ACHN (cell line): ENCODE measurements at regions not wholly inside any gene's neighbourhood (a gene's known extent, or its start where the extent isn't known, plus 50 kb on each side); places are given as distances from the start of the nearest gene placed in this dataset.

Experiments
- DNase-seq: peaks from one replicate; pipeline ENCODE4 v3.0.0-alpha.2; 2015
- in situ Hi-C: cut with HindIII; loops from 2 replicates; pipeline ENCODE4 v1.10.0; 2017; ENCODE audit warnings: low sequenced_read_pairs, low pct_ligation_motif_present, low pct_unique_long_range_greater_than_20kb

DNA sequence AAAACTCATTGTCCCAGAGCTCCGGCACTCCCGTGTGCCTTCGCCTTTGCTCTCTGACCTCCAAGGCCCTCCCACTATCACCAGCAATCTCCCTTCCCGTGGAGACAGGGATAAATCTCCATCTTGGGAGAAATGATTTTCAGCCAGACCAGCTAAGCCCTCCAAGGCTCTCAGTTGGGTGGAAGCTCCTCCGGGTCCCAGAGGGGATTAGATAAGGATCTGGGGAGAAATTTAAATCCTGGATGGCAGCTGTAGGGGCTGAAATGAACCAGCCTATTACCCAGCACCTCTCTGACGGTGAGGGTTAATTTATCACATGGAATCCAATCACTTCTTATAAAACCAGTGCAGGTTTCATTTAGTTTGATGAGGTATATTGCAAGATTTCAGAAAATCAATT, 366.2 kb downstream of the FBXW7 start:
- in situ Hi-C loops: no loop called here
- DNase-seq: no peak

DNA sequence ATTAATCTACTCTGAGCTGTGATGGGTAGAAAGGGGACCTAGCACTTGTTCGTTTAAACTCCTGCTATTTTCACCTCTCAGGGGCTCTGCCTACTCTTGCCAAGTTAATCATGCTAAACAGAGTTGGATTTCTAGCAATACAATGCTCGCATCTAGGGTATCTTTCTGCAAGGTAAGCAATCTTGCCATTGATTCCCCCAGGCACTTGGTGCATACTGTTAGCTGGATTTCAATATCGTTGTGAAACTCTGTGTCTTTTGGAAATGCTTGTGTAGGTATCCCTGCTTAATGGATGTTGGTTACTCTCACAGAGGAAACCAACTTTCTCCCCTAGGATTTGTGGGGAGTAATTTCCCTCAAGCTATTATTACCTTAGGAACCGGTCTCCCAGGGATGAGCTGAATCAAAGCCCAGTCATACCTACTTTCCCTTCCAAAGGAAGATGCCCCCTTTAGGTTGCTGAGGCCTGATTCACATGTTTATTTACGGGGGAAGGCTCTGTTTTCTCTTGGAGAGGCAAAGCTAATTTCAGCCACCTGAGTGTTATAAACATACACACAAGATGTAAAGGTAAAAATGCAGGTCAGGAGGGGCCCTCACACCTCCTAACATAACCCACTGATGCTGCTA, 366.8 kb downstream of the FBXW7 start:
- DNase-seq: no peak
- in situ Hi-C loops: no loop called here

DNA sequence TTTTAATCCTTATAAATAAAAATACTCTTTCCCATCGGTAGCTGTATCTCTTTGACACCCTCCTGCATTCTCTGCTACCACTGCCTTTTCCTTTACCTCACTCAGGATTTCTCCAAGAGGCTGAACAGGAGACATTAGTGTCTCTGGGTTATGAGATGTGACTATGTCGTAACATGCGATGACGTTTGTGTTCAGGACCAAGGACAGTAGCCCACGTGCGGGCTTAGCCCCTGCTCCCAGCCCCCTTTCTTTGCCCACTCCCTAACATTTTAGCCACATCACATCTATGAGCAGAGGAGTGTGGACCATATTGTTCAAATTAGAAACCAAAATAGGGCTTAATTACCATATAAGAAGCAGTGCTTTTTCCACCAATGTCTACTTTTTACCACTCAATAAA, 369.3 kb downstream of the FBXW7 start:
- in situ Hi-C loops: no loop called here
- DNase-seq: no peak

DNA sequence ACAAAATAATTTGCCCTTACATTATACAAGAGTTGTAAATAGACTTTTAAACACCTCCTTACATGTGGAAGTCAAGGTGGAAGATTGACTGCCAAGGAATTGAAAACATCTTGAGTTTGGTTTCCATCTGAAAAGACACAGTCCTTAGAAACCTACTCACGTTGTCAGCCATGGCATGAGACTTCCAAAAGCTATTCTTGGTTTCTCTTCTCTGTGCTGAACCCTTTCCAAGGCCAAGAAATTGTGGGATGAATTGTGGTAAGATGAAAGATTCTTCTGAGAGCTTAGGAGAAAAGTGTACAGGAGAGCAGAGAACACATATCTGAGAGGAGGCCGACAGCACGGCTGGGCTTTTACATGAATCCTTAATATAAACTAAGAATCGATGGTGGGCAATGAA, 370.0 kb downstream of the FBXW7 start:
- DNase-seq: no peak
- in situ Hi-C loops: no loop called here

DNA sequence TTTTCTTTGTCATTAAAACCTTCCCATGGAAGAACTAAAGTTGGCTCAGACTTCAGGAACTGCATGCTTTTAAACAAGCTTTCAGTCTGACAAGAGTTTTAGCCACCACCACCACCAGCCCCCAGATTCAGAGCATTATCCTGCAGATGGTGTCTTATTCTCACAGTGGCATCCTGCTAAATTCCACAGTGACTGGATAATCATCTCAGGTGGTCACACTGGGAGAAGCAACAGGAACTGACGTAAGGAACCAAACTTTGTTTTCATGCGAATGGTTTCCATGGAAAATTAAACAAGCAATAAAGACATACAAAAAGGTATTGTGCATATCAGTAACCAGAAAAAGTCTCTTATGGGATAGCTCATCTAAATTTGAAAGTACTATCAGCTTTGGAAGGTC, 370.7 kb downstream of the FBXW7 start:
- no peak for DNase-seq
- in situ Hi-C loops: no loop called here

DNA sequence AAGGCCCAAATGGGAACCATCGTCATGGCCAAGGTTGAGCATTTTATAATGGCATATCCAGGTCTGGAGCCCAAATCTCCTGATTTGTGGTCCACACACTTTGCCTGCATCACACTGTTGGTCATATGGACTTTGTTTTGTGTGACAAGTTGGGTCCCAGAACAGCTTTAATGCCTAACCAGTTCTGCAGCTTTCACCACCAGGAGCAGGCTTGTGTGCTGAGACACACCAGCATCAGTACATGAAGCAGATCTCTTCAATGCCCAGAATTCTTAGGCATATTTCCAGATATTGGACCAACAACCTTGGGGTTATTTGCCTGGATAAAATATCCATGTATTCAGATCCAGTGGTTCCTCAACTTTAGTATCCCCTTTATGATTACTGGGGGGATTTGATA, 371.3 kb downstream of the FBXW7 start:
- DNase-seq: no peak
- in situ Hi-C loops: no loop called here

DNA sequence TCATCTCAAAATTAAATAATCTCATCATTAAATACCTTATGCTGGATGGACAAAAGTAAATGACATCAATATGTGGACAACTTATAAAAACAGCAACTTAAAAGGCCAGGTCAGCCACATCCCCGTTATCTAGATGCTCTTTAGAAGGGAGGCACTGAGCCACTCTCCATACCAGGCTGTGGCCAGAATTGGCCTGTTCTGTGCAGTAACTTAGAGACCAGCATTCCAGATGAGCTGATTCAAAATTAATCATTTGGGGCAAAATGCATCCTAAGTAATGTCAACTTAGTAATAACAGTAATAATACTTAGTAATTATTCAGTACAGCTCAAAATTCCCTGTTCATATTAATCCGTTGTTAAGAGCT, 373.6 kb downstream of the FBXW7 start:
- in situ Hi-C loops: no loop called here
- no peak for DNase-seq

DNA sequence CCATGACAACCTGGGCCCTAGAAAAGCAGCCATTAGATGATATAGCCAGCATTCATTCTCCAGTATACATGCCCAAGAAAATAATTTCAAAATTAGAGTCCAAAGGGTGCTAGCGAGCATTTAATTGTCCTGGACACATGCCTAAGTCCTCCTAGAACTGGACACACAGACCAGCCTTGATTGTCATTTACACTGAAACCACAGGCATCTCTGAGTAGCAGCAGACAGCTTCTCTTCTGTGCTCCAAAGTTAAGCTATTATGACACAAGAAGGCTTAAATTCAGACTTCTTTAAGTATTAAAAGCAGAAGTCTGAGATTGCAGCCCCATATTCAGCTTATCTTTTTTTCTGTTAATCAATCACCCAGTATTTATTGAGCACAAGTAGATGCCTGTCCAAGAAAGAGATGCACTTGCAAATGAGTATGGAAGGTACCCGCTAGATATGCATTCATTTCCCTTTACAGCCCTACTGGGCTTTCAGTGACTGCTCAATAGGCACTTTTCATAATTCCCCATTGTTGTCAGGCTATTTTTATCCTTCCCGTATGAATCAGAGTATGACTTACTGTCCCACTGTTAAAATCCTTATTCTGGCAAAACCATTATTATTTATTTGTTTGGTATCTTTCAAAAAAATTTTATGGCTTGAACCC, 374.1 kb downstream of the FBXW7 start:
- no peak for DNase-seq
- in situ Hi-C loops: no loop called here

DNA sequence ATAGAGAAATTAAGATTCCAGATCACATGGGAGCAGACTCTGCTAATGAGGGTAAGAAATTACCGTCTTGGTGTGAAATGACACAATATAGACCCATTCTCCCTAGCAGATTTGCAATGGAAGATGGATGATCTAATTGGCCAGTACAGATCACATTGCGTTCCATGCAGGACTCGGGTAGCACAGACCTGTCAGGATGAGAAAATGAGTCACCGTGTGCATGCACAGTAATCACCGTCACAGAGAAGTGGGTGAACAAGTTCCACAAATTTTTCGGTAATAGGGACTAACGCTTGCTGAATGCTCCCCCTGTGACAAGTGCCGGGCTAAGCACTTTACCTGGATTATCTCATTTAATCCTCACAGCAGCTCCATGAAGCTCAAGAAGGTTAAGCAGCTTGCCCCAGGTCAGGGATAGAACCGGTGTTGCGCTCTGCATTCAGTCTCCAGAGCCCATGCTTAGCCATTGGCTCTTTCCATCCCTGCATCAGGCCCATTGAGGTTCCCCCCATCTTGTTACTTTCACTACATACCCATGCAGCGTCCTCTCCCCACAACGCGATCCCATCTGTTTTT, 375.6 kb downstream of the FBXW7 start:
- in situ Hi-C loops: no loop called here
- DNase-seq: no peak

DNA sequence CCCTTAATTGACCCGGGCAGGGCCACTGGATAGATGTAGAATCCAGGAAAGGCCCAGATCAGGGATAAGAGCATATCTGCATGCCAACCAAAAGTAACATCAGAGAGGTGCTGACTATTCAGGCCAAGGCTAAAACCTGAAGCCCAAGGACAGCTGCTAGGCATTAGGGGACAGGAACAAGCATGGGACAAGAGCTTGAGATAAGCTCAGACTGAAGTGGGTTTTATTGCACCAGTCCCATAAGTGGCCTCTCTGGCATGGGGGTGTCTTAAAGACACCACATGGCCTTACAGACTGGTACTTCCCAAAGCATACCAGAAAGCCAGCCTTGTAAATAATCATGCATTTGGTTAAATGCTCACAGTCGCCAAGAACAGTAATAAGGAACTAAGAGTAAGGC, 376.1 kb downstream of the FBXW7 start:
- in situ Hi-C loops: no loop called here
- DNase-seq: no peak

DNA sequence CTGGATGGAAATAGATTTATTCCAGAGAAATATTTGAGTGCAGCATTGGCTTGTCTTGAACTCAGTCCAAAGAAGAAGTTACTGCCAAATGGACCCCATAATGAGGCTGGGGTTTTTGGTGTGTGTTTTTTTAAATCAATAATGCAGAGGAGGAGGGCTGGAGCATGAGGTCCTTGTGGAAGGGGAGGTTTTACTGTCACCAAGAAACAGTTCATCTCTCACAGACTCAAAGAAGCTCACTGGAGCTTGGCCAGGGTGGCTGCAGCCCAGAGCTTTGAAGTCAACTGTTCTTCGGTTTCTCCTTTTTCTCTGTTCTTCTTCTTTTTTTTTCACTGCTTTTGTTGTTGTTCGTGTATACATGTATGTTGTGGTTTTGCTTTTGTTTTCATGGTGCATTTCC, 377.7 kb downstream of the FBXW7 start:
- no peak for DNase-seq
- in situ Hi-C loops: no loop called here

DNA sequence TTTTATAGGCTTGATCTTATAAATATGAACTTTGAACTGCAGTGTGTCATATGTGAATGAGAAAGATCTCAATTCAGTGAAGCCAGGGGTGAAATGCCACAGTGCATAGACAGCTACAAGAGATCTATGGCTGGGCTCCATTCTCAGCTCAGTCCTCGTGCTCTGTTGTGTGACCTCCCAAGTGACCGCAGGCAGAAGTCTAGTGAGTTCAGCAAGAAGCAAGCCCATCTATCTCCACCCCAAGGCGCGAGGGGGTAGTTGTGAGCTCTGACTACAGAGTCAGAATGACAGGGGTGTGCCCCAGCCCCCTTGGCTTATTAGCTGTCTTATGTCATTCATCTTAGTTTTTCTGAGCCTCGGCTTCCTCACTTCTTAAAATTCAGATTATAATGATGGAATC, 378.3 kb downstream of the FBXW7 start:
- DNase-seq: no peak
- in situ Hi-C loops: no loop called here

DNA sequence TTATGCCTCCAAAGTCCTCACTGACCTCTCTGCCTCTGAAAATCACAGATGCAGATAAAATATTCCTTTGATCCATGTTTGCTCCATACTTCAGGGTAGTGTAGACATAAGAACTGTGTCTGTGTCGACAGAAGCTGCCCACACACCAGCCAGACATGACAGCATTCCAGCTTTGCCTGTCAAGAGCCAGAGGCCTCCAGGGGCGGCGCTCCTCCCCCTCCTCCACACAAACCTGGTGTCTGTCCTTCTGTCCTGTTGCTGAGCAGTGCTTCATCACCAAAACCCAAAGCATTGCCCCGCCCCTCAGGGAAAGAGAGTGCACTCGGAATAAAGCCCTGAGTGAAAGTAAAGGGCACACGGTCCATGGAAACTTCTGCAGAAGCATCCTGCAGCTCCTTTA, 379.4 kb downstream of the FBXW7 start:
- in situ Hi-C loops: no loop called here
- DNase-seq: no peak

DNA sequence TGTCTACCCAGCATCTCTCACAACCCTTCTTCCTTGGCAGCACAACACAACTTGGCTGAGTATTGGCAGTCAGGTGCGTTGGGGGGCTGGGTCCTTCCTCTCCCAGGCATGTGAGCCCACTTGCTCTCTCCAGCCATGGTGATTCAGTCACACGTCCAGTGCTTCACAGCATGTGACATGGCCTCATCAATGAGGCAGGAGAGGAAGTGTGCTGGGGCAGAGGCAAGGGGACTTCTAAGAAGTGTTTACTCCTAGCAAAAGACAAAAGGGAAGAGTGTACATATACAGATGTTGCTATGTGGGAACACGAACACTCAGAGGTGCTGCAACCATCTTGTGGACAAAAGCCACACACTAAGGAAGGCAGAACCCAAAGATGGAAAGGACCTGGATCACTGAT, 380.8 kb downstream of the FBXW7 start:
- in situ Hi-C loops: no loop called here
- DNase-seq: no peak

DNA sequence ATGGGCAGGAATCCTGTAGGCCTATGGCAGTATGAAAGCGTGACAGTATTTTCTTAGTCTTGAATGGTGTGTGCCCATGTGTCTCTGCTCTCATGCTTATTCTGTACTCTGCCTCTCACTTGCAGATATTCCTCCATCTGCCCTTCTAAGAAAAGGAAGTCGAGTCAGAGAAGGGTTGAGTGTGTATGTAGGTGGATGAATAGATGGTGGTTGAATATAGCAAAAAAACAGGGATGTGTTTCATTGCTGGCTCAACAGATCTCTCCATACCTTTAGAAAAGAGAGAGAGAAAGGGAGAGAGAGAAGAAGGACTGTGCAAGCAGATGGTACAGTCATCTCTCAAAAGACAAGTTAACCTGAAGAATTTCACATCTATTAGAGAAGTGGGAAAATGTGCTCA, 381.5 kb downstream of the FBXW7 start:
- no peak for DNase-seq
- in situ Hi-C loops: no loop called here

DNA sequence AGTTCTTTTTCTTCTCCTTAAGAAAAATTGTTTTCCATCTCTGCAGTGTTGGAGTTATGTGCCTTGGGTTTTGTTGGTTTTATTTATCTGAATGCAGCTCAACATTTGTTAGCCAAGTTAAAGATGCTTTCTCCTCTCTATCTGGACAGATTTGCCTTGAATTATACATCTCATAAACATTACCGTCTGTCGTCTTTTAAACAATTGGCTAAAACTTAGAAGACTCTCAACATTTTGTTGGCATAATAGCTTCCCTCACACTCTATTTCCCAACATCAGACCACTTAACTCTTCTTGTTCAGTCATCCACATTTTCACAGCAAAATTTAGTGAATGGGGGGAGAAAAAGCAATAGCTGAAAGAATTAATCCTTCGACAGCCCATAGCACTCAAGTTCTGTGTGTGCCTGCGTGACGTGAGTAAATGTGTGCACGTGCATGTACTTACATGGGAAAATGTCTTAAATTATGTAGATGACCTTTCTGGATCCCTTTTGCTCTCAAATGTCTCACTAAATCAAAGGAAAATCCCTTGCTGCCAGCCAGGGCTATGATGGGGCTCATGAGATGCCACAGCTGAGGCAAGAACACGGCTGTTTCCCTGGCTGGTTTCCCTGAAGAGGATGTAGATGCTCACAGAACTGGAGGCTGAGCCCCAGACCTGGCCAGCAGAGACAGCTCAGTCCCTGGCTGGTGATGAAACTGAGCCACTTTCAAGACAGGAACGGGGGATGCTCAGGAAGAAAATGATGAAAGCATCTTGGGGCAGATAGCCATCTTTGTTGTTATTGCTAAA, 382.2 kb downstream of the FBXW7 start:
- no peak for DNase-seq
- in situ Hi-C loops: no loop called here

DNA sequence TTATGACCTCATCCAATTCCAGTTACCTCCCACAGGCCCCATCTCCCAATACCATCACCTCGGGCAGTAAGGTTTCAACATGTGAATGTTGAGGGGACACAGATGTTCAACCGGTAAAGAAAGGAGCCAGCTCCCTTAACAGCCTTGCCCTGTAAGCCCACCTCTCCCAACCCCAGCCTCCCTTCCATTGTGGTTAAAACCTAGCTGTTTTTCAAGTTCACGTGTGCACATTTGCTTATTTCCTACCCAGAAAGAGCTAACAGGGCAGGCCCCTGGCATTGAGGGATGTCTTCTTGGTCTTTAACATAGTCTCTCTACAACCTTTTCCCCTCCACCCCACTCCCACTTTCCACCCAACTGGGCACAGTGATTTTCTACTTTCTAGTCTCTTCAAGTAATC, 385.7 kb downstream of the FBXW7 start:
- no peak for DNase-seq
- in situ Hi-C loops: no loop called here

DNA sequence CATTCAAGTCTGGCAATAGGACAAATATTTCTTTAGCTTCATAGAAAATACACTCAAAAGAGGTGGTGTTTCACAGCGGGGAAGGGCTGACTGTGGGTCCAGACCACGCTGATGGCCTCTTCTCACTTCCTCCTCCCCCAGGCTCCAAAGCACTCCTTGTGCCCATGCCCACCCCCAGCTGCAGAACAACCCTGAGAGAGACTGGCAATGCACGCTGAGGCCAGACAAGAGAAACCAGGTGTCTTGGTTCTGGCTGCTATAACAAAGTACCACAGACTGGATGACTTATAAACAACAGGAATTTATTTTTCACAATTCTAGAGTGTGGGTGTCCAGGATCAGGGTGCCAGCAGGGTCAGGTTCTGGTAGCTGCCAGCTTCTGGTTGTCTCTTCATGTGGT, 386.1 kb downstream of the FBXW7 start:
- no peak for DNase-seq
- in situ Hi-C loops: no loop called here

DNA sequence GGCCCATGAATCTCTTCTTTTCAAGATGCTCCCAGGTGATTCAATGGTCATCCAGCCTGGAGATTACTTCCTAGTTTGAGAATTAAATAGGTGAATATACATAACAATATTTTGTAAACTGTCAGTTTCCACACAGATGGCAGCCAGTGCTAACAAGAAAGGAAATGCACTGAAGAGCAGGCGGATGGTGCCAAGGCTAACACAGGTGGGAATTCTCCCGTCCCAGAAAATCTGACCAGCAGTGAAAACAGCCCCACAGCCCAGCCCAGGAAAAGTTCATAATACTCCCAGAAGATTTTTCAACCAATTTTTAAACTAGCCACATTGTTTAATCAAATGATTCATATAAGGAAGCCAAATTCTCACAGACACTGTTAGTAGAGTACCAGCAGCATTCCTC, 387.2 kb upstream of the GATB start:
- in situ Hi-C loops: no loop called here
- DNase-seq: no peak

DNA sequence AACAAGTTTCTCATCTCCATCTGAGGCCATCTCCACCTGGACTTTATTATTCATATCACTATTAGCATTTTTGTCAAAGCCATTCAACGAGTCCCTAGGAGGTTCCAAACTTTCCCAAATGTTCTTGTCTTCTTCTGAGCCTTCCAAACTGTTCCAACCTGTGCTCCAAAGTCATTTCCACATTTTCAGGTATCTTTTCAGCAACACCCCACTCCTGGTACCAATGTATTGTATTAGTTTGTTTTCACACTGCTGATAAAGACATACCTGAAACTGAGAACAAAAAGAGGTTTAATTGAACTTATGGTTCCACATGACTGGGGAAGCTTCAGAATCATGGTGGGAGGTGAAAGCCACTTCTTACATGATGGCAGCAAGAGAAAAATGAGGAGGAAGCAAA, 385.4 kb upstream of the GATB start:
- no peak for DNase-seq
- in situ Hi-C loops: no loop called here
